MCF 10A (cell line): ENCODE measurements at regions not wholly inside any gene's neighbourhood (a gene's known extent, or its start where the extent isn't known, plus 50 kb on each side); places are given as distances from the start of the nearest gene placed in this dataset.
"Not testable (repeated sequence)": the region's sequence is repeated elsewhere in the genome, so short reads cannot be mapped to it uniquely, and the experiment has no call there.

Source experiments
- BruUV-seq: library from RNA; stranded (reverse); fragments of 400-500 nt; replicated peaks from 2 replicates; lab custom pipeline; 2021; lab: Mats Ljungman, UMichigan
- CTCF ChIA-PET: fragments of 300-600 bp; sonication (Branson Sonifier 250); formaldehyde crosslinking; extraction: SDS; loops from one replicate; lab custom pipeline; 2021; ENCODE audit warnings: antibody characterized with exemption, inconsistent platforms; lab: Yijun Ruan, JAX
- POLR2A ChIA-PET: fragments of 300-600, 350-650 bp; sonication (Branson Sonifier 250); formaldehyde crosslinking; extraction: SDS; loops from one replicate; lab custom pipeline; 2020; ENCODE audit warnings: antibody characterized with exemption, inconsistent platforms; lab: Yijun Ruan, JAX
- DNase-seq: peaks from one replicate; pipeline ENCODE4 v3.0.0-alpha.2; 2018; ENCODE audit not compliant: unreplicated experiment
- H3K27ac Mint-ChIP-seq: one replicate; pipeline ENCODE4 v1.8.0; 2022; ENCODE audit warnings: mild to moderate bottlenecking, low read depth, mixed read lengths; ENCODE audit not compliant: unreplicated experiment
- H3K27me3 Mint-ChIP-seq: one replicate; pipeline ENCODE4 v1.8.0; 2022; ENCODE audit warnings: mixed read lengths; ENCODE audit not compliant: insufficient read depth, unreplicated experiment
- H3K36me3 Mint-ChIP-seq: one replicate; pipeline ENCODE4 v1.8.0; 2022; ENCODE audit warnings: mild to moderate bottlenecking, moderate library complexity, mixed read lengths; ENCODE audit not compliant: insufficient read depth, unreplicated experiment
- H3K4me1 Mint-ChIP-seq: one replicate; pipeline ENCODE4 v1.8.0; 2022; ENCODE audit warnings: mixed read lengths; ENCODE audit not compliant: insufficient read depth, unreplicated experiment
- H3K4me3 Mint-ChIP-seq: one replicate; pipeline ENCODE4 v1.8.0; 2022; ENCODE audit warnings: mild to moderate bottlenecking, moderate library complexity, mixed read lengths; ENCODE audit not compliant: unreplicated experiment
- H3K9me3 Mint-ChIP-seq: one replicate; pipeline ENCODE4 v1.8.0; 2022; ENCODE audit warnings: mixed read lengths; ENCODE audit not compliant: unreplicated experiment
- intact Hi-C: fragments of 100-400 bp; cut with micrococcal nuclease; formaldehyde crosslinking; loops from 2 replicates; pipeline ENCODE4 v1.14.1; 2022

- H3K36me3 Mint-ChIP-seq, POLR2A ChIA-PET, H3K4me3 Mint-ChIP-seq, H3K4me1 Mint-ChIP-seq, CTCF ChIA-PET, DNase-seq, H3K9me3 Mint-ChIP-seq, intact Hi-C loops, H3K27me3 Mint-ChIP-seq, H3K27ac Mint-ChIP-seq, BruUV-seq: not testable (repeated sequence)
Measured at GRCh38 chr1:149321732-149322016, 153.2 kb upstream of the NBPF19 start.

- H3K9me3 Mint-ChIP-seq, H3K4me1 Mint-ChIP-seq, BruUV-seq, intact Hi-C loops, CTCF ChIA-PET, H3K27me3 Mint-ChIP-seq, POLR2A ChIA-PET, H3K36me3 Mint-ChIP-seq, H3K4me3 Mint-ChIP-seq, H3K27ac Mint-ChIP-seq, DNase-seq: not testable (repeated sequence)
Measured at GRCh38 chr1:149330081-149330335, 144.8 kb upstream of the NBPF19 start.

- CTCF ChIA-PET, H3K4me1 Mint-ChIP-seq, H3K36me3 Mint-ChIP-seq, DNase-seq, BruUV-seq, H3K9me3 Mint-ChIP-seq, intact Hi-C loops, H3K27me3 Mint-ChIP-seq, H3K4me3 Mint-ChIP-seq, POLR2A ChIA-PET, H3K27ac Mint-ChIP-seq: not testable (repeated sequence)
Measured at GRCh38 chr1:149336082-149336481, 138.8 kb upstream of the NBPF19 start.

- CTCF ChIA-PET, DNase-seq, POLR2A ChIA-PET, H3K4me3 Mint-ChIP-seq, H3K36me3 Mint-ChIP-seq, H3K27me3 Mint-ChIP-seq, H3K27ac Mint-ChIP-seq, H3K4me1 Mint-ChIP-seq, BruUV-seq, H3K9me3 Mint-ChIP-seq, intact Hi-C loops: not testable (repeated sequence)
Measured at GRCh38 chr1:149338221-149338691, 136.6 kb upstream of the NBPF19 start.

- POLR2A ChIA-PET, H3K4me3 Mint-ChIP-seq, H3K9me3 Mint-ChIP-seq, intact Hi-C loops, BruUV-seq, CTCF ChIA-PET, H3K4me1 Mint-ChIP-seq, H3K27ac Mint-ChIP-seq, H3K27me3 Mint-ChIP-seq, H3K36me3 Mint-ChIP-seq, DNase-seq: not testable (repeated sequence)
Measured at GRCh38 chr1:149338698-149339097, 136.1 kb upstream of the NBPF19 start.

GRCh38 chr1:149349448-149349847 is 125.4 kb upstream of the NBPF19 start:
- H3K4me3 Mint-ChIP-seq, H3K27ac Mint-ChIP-seq, H3K4me1 Mint-ChIP-seq, H3K36me3 Mint-ChIP-seq, H3K9me3 Mint-ChIP-seq, DNase-seq, intact Hi-C loops, CTCF ChIA-PET, H3K27me3 Mint-ChIP-seq, POLR2A ChIA-PET, BruUV-seq: not testable (repeated sequence)

GRCh38 chr1:149352205-149352604 is 122.6 kb upstream of the NBPF19 start:
- H3K4me3 Mint-ChIP-seq, H3K36me3 Mint-ChIP-seq, H3K27ac Mint-ChIP-seq, POLR2A ChIA-PET, H3K4me1 Mint-ChIP-seq, CTCF ChIA-PET, H3K27me3 Mint-ChIP-seq, H3K9me3 Mint-ChIP-seq, BruUV-seq, intact Hi-C loops, DNase-seq: not testable (repeated sequence)

- POLR2A ChIA-PET, DNase-seq, H3K9me3 Mint-ChIP-seq, H3K27me3 Mint-ChIP-seq, intact Hi-C loops, CTCF ChIA-PET, H3K27ac Mint-ChIP-seq, H3K36me3 Mint-ChIP-seq, H3K4me3 Mint-ChIP-seq, H3K4me1 Mint-ChIP-seq, BruUV-seq: not testable (repeated sequence)
Measured at GRCh38 chr1:149354579-149354978, 120.3 kb upstream of the NBPF19 start.

GRCh38 chr1:149355748-149356147 is 119.1 kb upstream of the NBPF19 start:
- H3K4me1 Mint-ChIP-seq, H3K9me3 Mint-ChIP-seq, BruUV-seq, intact Hi-C loops, H3K4me3 Mint-ChIP-seq, DNase-seq, CTCF ChIA-PET, H3K36me3 Mint-ChIP-seq, POLR2A ChIA-PET, H3K27ac Mint-ChIP-seq, H3K27me3 Mint-ChIP-seq: not testable (repeated sequence)

GRCh38 chr1:149356152-149356551 is 118.7 kb upstream of the NBPF19 start:
- intact Hi-C loops, CTCF ChIA-PET, H3K9me3 Mint-ChIP-seq, H3K4me1 Mint-ChIP-seq, BruUV-seq, H3K4me3 Mint-ChIP-seq, H3K27me3 Mint-ChIP-seq, DNase-seq, H3K27ac Mint-ChIP-seq, H3K36me3 Mint-ChIP-seq, POLR2A ChIA-PET: not testable (repeated sequence)
